HL-60/S4 (cell line): ENCODE measurements at regions not wholly inside any gene's neighbourhood (a gene's known extent, or its start where the extent isn't known, plus 50 kb on each side); places are given as distances from the start of the nearest gene placed in this dataset.

ENCODE experiments used
- in situ Hi-C: fragments of 300-500 bp; cut with MboI; formaldehyde crosslinking; loops from 2 replicates; pipeline ENCODE4 v1.14.3; 2022; ENCODE audit warnings: low sequenced_read_pairs

DNA sequence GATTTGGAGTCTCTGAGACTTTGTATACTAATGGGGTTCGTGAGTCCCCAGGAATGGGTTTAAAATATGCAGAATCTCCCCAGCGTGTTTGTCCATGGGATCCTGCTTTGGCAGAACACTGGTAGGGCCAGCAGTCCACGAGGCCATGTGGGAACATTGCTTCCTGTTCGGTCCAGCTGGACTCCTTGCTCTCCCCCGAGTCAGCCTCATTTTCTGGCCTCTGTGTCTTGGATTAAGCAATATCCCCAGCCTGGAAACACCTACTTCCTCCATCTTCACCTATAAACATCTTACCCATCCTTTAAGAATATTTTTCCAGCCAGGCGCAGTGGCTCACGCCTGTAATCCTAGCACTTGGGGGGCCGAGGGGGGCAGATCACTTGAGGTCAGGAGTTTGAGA, 142.4 kb downstream of the NAV1 start:
- in situ Hi-C loops = no loop called here

DNA sequence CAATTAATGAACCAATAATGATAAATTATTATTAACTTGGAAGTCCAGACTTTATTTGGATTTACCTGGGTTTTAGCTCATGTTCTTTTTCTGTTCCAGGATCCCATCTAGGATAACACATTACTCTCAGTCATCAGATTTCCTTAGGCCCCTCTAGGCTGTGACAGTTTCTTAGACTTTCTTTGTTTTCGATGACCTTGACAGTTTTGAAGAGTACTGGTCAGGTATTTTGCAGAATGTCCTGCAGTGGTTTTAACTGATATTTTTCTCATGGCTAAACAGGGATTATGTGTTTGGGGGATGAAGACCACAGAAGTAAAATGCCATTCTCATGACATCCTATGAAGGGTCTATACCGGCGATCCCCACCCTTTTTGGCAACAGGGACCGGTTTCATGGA, 144.0 kb downstream of the NAV1 start:
- in situ Hi-C loops = no loop called here

DNA sequence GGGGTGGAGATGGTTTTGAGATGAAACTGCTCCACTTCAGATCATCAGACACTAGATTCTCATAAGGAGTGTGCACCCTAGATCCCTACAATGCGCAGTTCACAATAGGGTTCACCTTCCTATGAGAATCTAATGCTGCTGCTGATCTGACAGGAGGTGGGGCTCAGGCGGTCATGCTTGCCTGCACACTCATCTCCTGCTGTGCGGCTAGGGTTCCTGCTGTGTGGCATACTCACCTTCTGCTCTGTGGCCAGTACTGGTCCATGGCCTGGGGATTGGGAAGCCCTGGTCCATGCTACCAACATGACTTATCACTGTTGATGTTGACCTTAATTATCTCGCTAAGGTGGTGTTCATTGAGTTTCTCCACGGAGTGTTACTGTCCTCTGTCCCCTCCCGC, 144.5 kb downstream of the NAV1 start:
- in situ Hi-C loops = no loop called here

DNA sequence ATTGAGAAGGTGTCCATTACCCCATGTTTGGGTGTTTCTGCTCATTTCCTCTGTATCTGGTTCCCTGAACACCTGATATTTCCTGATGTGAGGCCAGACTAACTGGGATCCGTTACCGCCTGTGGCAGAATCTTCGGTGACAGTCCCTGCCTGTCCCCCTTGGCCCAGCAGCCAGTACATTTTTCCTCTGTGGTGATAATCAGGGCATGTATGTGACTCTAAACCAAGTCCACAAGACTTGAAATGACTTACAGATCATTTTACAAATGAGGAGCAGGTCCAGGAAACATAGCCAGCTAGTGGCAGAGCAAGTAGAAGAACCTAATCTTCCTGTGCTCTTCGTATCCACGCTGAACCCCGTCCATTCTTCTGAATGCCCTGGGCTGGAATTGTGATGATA, 143.5 kb upstream of the IPO9 start:
- in situ Hi-C loops = no loop called here

DNA sequence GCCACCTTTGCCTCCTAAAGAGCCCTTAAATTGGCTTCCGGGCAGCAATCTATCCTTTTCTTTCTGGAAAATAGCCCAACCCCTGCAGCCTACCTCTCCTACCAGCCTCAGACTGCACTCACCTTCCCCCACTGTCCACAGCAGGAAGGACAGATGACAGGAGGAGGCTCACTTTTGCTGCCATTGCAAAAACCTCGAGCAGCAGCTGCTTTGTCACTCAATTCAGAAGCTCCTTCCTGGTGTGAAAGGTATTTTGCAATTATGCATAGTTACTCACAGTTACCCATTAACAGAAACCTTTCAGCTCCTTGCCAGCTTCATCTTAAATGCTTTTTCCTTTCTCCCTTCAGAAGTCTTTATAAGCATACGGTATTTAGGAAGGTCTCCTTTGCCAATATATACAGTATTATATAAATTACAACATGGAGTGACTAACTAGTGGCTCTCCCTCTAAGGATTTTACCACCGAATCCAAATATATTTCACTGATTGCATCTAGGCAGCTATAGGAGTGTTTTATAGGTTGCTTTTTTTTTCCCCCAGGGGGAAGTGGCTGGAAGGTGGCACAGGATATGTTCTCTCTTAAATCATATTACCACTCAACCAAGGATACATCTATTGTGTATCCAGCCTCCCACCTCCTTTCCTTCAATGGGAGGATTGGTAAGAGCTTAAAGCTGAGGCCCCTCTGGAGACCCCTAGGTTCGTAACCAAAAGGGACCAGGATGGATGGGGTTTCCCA, 142.1 kb upstream of the IPO9 start:
- in situ Hi-C loops = no loop called here

DNA sequence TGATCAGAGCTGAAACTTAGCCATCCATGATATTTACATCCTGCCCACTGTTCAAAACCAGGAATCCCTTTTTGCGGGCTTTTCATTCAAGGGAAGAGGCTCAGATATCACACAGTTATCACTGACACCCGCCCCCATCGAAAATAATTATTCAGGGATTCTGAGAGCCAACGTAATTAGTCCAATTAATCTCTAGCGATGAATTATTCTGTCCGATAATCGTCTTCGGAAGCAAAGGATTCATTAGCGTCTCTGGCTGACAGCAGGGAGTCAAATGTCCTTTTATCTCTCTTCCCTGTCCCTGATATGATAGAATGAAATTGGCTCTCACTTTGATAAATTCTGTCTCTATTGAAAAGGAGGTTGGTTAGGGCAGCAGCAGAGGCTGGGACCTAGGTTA, 140.4 kb upstream of the IPO9 start:
- in situ Hi-C loops = no loop called here

DNA sequence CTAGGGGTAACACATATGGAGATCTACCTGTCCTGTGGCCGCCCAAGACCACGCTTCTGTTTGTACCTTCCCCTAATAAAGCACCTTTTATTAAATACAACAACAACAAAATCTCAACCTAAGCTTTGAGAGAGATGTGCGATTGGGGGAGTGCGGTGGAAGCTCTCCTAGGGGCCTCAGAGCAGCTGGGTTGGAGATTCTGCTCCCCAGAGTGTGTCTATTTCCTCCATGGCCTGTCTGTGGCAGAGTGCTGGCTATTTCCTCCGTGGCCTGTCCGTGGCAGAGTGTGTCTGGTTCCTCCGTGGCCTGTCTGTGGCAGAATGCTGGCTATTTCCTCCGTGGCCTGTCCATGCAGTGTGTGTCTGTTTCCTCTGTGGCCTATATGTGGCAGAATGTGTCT, 139.3 kb upstream of the IPO9 start:
- in situ Hi-C loops = no loop called here

DNA sequence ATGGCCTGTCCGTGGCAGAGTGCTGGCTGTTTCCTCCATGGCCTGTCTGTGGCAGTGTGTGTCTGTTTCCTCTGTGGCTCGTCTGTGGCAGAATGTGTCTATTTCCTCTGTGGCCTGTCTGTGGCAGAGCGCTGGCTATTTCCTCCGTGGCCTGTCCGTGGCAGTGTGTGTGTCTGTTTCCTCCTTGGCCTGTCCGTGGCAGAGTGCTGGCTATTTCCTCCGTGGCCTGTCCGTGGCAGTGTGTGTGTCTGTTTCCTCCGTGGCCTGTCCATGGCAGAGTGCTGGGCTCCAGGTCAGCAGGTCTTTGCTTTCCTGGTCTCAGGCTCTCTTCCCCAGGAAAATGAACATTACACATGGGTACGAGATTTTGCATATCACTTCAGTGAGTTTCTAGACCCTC, 138.4 kb upstream of the IPO9 start:
- in situ Hi-C loops = no loop called here

DNA sequence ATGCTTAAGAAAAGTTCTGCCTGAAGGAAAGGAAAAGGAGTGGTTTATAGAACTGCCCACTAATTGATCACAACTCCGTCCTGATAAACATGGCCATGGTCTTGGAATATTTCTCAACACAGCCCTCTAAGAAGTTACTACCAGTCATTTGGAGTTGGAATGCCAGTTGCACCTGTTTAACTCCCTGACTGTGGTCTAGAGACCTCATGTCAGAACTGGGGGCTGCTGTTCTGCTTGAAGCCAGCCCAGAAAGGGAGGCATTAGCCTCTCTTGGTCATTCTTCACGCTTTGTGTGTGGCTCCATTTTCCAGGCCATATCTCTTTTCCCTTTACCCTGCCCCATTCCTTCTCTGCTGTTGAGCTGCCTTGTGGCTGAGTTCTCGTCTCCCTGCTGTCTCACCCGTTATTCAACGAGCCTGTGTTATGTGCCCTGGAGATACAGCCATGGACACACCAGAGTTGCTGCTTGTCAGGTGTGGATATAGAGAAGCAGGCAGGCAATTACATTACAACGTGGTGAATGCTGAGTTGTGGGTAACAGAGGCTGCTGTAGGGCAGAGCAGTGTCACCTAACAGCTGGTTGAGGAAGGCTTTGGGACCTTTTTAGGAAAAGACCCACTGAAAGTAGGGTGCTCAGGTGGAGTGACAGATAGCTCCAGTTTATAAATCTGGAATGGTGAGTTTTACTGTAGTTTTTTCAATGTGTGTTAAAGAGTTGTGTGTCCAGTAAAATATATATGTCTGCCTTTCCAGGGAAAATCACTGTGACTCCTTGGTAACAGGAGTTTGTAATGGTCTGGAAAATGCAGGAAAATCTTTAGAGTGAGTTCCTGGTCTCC, 137.0 kb upstream of the IPO9 start:
- in situ Hi-C loops = no loop called here

DNA sequence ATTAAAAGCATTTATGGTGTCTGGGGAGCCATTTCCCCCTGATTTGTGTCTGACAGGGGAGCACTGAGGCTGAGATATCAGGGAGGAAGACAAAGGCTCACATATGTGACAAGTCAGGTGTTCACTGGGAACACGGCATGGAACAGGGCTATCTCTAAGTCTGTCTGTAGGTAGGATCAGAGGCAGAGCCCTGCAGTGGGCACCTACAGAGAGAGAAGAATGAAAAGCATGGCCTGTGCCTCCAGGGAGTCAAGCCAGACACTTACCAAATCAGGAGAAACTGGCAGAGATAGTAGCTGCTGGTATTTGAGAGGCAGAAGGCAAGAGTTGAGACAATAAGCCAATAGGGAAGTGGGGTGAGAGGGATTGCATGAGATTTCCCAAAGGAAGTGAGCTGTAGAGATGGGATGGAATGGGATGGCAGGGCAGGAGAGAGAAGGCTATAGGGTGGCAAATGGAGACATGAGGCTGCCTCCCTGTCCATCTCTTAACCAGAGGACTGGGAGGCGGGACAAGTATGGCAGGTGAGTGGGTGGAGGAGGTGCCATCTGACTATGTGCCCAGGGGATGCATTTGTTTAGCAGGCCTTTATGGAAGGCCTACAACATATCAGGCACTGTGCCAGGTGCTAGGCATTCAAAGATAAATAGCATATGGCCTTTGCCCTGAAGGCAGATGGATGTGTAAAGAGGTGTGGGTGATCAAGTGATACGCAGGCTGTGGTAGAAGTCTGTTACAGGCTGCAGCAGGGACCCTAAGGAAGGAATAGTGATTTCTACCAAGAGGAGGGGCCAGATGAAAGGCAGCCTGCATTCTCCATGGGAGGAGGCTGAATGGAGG, 136.2 kb upstream of the IPO9 start:
- in situ Hi-C loops = no loop called here

DNA sequence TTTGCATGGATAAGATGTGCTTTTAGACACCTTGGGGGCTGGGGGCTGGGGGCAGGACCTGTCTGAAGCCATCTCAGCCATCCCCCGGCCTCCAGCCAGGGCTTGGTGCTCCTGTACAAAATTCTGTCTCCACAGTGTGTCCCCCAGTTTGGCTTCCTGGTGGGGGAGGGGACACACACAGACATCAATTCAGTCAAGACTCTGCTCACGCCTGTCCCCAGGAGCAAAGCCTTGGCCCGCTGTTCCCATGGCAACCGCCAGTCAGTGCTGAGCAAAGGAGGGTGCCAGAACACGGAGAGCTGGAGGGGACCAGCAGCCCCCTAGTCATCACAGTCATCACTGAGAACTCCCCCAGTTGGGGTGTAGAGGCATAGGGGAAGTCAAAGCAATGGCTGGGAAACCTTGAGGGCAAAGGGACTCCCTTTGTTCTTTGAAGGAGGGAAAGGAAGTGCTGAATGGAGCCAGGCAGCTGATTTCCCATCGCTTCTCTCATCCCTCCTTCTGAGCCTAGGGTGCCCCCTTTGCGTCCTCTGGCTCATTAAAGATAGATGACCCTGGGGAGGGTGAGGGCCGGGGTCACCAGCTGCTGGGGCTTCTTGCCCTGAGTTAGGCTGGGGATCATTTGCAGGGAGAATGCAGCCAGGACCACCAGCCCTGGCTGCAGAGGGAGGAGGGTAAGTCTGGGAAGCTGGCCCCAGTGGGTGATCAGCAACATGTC, 134.9 kb upstream of the IPO9 start:
- in situ Hi-C loops = no loop called here

DNA sequence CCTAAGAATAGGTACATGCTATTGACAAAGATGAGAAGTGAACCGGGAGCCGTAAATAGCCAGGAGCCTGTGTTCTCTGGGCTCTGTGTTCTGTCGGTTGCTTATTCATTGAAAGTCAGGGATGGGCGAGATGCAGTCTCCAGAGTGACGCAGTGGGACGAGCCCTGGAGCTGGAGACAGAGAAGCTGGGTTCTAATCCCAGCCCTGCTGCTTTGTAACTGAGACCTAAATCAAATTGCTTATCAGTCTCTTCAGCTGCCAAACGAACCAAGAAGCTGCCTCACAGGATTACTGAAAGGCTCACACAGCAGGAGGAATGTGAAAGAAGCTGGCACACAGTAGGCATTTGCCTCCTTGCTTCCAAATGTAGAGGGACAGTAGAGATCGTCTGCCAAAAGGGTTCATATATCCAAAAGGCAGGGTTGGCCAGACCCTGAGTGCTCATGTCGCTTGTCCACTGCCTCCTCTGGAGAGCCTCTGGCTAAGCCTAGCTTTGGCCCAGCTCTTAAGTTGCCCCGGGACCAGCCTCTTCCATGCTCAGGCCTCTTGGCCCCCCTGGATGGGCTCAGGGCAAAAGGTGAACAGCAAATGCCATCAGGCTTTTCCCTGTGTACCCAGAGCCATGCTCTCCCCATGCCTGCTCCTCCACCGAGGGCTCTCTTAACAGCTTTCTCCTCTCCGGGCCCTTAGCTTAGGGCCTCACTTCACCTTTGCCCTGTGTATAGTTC, 134.2 kb upstream of the IPO9 start:
- in situ Hi-C loops = no loop called here

DNA sequence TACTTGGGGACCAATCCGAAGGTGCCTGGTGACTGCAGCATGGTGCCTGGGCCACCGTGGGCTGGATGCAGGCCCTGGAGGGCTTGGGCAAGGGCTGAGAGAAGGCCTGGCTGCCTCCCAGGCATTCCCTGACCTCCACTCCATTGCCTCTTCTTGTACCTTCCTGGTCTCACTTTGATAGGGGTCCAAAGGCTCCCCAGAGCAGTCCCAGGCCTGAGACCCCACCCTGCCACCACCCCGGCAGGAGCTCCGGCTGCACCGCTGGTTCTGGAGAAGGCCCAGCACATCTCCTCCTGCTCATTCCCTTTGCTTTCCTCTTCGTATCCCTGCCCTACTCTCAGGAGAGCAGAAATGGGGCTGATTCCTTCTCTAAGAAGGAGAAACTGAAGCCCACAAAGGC, 133.3 kb upstream of the IPO9 start:
- in situ Hi-C loops = no loop called here

DNA sequence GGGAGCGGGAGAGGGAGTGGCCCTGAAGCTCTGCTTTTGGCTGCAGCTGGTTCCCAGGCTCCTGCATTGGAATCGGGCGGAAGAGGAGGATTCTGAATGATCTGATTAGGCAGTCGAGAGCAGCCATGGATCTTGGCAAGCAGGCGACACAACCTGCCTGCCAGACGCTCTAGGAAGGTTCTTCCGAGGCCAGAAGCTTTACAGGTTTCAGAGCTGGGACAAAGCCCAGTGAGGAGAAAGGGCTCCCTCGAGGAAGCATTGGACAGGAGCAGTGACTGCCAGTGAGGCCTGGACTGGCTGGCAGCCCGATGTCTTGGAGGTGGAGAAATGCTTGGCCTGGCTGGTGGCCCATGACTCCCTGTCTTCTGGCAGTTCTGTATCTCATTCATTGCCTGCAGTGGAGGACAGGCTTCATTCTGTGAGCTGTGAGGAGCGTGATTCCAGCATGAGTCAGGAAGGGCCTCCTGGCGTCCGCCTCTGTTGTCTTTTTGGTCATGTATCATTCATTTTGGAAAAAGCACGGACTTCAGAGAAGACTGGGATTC, 132.7 kb upstream of the IPO9 start:
- in situ Hi-C loops = no loop called here

DNA sequence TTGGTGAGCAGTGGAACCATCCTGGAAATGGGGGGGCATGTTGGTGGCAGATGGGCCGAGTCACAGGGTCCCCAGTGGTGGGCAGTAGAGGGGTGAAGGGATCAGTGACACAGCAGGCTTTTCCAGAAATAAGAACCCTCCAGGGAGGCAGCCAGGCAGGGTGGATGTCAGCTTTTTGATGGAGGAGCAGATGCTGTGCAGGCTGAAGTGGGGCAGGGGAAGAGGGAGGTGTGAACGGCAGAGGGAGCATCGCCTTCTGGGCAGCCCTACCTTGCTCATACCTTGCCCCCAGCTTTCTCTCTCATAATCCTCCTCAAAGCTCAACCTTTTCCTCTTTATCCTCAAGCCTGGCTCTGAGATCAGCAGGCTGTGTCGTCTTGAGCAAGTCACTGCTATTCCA, 131.8 kb upstream of the IPO9 start:
- in situ Hi-C loops = no loop called here

DNA sequence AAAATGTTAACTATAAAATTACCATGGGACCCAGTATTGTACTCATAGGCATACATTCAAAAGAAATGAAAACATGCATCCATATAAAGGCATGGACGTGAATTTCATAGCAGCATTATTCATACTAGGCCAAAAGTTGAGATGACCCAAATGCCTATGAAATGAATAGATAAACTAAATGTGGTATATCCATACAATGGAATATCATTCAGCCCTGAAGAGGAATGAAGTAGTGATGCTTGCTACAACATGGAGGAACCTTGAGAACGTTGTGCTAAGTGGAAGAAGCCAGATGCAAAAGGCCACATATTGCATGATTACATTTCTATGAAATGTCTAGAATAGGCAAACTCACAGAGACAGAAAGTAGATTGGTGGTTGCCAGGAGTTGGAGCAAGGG, 127.1 kb upstream of the IPO9 start:
- in situ Hi-C loops = loop anchor here (10.0 kb wide), 1 partner anchor 147 kb away; no protein-coding TSS in a partner anchor

DNA sequence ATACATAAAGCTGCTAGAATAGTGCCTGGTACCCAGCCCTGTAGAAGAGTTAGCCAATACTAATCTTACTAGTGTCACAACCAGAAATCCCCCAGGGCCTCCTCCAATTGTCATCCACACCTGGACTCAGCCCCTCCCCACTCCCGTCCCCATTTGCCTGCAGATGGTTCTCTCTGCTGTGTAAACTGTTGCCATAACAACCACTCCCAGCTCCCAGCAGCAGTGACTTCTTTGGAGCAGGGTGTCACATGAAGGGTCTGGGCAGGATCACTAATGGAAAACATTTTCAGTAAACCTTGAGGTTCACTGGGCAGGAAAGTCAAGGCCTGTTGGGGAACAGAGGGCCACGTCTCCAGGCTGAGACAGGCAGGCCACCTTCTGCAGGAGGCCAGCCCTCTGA, 126.0 kb upstream of the IPO9 start:
- in situ Hi-C loops = loop anchor here (10.0 kb wide), 1 partner anchor 148 kb away; no protein-coding TSS in a partner anchor

DNA sequence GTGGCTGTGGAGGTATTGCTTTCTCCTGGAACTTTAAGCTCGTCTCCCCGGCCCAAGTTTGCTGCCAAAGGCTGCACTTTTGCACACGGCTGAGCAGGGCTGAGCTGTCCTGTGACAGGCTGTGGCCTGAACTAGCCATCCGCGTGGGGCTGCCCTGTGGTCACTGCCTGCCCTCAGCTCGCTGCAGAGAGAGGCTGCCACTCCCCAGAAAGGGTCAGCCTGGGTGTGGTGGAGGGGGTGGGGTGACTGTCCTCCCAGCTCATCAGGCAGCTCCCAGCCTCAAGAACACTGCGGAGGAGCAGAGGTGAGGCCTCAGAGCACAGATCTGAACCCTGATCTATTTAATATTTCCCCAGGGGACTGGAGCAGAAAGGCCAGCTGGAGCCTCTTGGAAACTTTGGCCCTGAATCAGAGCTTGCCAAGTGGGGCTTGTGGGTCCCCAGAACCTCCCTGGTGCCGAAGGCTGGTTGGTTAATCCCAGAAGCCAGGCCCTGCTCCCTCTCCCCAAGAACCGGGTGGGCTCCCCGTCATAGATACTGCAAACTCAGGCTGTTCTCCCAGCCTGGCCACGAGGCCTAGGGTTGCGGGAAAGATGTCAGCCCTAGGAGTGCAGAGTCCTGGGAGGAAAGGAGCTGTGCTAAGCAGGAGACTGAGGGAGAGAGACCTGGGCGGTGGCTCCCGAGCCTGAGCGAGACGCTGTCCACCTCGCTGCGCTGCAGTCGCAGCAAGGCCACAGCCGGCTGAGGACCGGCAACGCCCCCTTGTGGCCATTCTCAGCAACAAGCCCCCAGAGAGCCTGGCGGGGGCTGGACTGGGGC, 125.1 kb upstream of the IPO9 start:
- in situ Hi-C loops = loop anchor here (10.0 kb wide), 1 partner anchor 149 kb away; no protein-coding TSS in a partner anchor

DNA sequence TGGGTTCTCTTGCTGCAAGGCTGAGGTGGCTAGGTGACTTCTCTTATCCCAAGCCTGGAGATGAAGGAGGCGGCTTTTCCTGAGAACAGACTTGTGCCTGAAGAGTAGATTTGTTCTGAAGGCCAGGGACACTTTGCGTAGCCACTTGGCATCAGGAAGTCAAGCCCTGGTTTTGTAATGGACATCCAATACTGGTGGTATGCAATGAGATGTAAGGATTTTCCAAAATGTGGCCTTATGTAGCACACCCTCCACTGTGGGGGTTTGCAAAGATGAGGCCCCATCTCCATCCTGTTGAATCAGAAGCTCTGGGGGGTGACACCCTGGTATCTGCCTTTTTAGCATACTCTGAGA, 124.5 kb upstream of the IPO9 start:
- in situ Hi-C loops = loop anchor here (10.0 kb wide), 1 partner anchor 150 kb away; no protein-coding TSS in a partner anchor
